Endodermal cell (in vitro differentiated cells): ENCODE measurements at regions not wholly inside any gene's neighbourhood (a gene's known extent, or its start where the extent isn't known, plus 50 kb on each side); places are given as distances from the start of the nearest gene placed in this dataset.

Source experiments
- DNase-seq: peaks from one replicate; pipeline ENCODE4 v3.0.0-alpha.2; 2017
- H3K27ac ChIP-seq: 2 replicates; pipeline ENCODE4 v1.5.1; 2013; ENCODE audit warnings: mild to moderate bottlenecking, low read depth, low read length, moderate library complexity
- H3K27me3 ChIP-seq: 2 replicates; pipeline ENCODE4 v1.6.1; 2013; ENCODE audit warnings: mild to moderate bottlenecking, low read length, moderate library complexity; ENCODE audit not compliant: insufficient read depth, control insufficient read depth, poor library complexity, severe bottlenecking
- H3K36me3 ChIP-seq: 2 replicates; pipeline ENCODE4 v1.7.0; 2013; ENCODE audit warnings: mild to moderate bottlenecking, low read length, moderate library complexity; ENCODE audit not compliant: control insufficient read depth, insufficient read depth
- H3K4me1 ChIP-seq: one replicate; pipeline ENCODE4 v1.7.0; 2013; ENCODE audit warnings: low read length; ENCODE audit not compliant: control insufficient read depth, insufficient read depth
- H3K4me3 ChIP-seq: 2 replicates; pipeline ENCODE4 v1.5.1; 2013; ENCODE audit warnings: mild to moderate bottlenecking, low read length, moderate library complexity
- H3K9ac ChIP-seq: 2 replicates; pipeline ENCODE4 v1.6.1; 2013; ENCODE audit warnings: mild to moderate bottlenecking, low read length, moderate library complexity; ENCODE audit not compliant: poor library complexity, severe bottlenecking; ENCODE audit errors: extremely low read depth
- H3K9me3 ChIP-seq: 2 replicates; pipeline ENCODE4 v1.6.1; 2013; ENCODE audit warnings: mild to moderate bottlenecking, low read length, moderate library complexity; ENCODE audit not compliant: control insufficient read depth
- H3K27ac Mint-ChIP-seq: 2 replicates; pipeline ENCODE4 v1.8.0; 2020; ENCODE audit warnings: mixed read lengths
- H3K27me3 Mint-ChIP-seq: 2 replicates; pipeline ENCODE4 v1.8.0; 2021; ENCODE audit warnings: mild to moderate bottlenecking, mixed read lengths; ENCODE audit not compliant: insufficient read depth
- H3K36me3 Mint-ChIP-seq: 2 replicates; pipeline ENCODE4 v1.8.0; 2020; ENCODE audit warnings: low read depth, mixed read lengths
- H3K4me1 Mint-ChIP-seq: 2 replicates; pipeline ENCODE4 v1.8.0; 2020; ENCODE audit warnings: mixed read lengths
- H3K4me3 Mint-ChIP-seq: 2 replicates; pipeline ENCODE4 v1.8.0; 2020; ENCODE audit warnings: mild to moderate bottlenecking, moderate library complexity, mixed read lengths
- H3K9me3 Mint-ChIP-seq: 2 replicates; pipeline ENCODE4 v1.8.0; 2020; ENCODE audit warnings: mild to moderate bottlenecking, mixed read lengths
- CTCF ChIP-seq: fragments of 200-600 bp; sonication (generic); conservative IDR thresholded peaks from 2 replicates; pipeline ENCODE4 v1.5.0; 2021; ENCODE audit warnings: antibody characterized with exemption, mild to moderate bottlenecking
- WGBS, 2 experiments: methylation state at CpG; one replicate each; pipeline versions ENCODE4 v1.1.5 to v1.1.7; 2013; ENCODE audit warnings: missing lambda C conversion rate in 2 of 2, mixed read lengths in 1 of 2; ENCODE audit not compliant: insufficient coverage in 1 of 2, insufficient read length in 1 of 2; 5-methylcytosine and 5-hydroxymethylcytosine counted together

DNA sequence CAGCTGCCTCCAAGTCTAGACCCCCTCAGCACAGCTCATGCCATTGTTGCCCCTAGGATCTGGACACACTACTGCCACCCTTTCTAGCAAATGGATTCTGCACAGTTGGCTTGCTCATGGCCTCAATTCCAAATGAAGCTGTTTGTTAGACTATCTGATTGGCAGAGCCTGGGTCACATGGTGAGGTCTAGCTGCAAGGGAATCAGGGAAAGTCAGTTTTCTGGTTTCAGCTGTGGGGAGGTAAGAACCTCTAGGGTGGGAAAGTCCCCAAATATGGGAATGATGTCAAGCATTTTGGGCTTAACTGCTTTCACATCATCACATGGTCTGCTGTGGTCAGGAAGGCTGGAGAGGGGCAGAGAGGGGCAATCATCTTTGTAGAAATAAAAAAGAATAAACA, 150.4 kb upstream of the ITGA6 start:
- H3K36me3 ChIP-seq: no peaks in the 10 kb centered on the region
- DNase-seq: no peak
- no peaks in the 10 kb centered on the region for H3K4me1 Mint-ChIP-seq
- peaks cover 18% of the 10 kb centered on the region for H3K27me3 Mint-ChIP-seq
- no peak overlapping the region for H3K4me3 Mint-ChIP-seq
- H3K27me3 ChIP-seq: no peaks in the 10 kb centered on the region
- no peak overlapping the region for H3K27ac ChIP-seq
- H3K4me1 ChIP-seq: no peaks in the 10 kb centered on the region
- H3K9me3 Mint-ChIP-seq: peaks cover 11% of the 10 kb centered on the region
- peaks cover 3% of the 10 kb centered on the region for H3K36me3 Mint-ChIP-seq
- no peak for TF ChIP-seq CTCF
- H3K9ac ChIP-seq: no peak overlapping the region
- peaks cover 8% of the 10 kb centered on the region for H3K9me3 ChIP-seq
- no peak overlapping the region for H3K4me3 ChIP-seq
- no peak overlapping the region for H3K27ac Mint-ChIP-seq

DNA sequence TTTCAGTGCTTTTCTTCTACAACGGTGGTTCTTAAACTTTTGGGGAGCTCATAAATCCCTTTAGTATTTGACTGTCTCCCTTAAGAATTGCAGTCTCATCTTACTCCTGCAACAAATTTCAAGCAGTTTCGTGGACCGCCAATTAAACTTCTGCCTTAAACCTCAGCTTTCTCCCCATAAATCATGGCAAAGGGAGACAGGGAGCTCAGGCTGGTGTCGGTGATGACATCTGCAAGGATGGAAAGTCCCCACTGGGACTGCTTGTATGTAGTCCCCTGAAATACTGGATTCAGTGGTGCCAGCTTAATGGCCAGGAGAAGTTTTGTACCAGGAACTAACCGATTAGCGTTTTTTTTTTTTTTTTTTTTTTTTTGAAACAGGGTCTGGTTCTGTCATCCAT, 148.7 kb upstream of the ITGA6 start:
- Histone ChIP-seq H3K36me3 (no peaks in the 10 kb centered on the region), H3K27me3 (no peaks in the 10 kb centered on the region), H3K4me1 (no peaks in the 10 kb centered on the region), H3K9ac (no peak overlapping the region), H3K27ac (no peak overlapping the region), H3K9me3 (peaks cover 8% of the 10 kb centered on the region), H3K4me3 (no peak overlapping the region)
- peaks cover 9% of the 10 kb centered on the region for H3K9me3 Mint-ChIP-seq
- TF ChIP-seq CTCF: no peak
- peaks cover 18% of the 10 kb centered on the region for H3K27me3 Mint-ChIP-seq
- 85 to 94% methylated on average over 6 of the region's 6 CpGs for WGBS, 2 experiments
- H3K36me3 Mint-ChIP-seq: peaks cover 3% of the 10 kb centered on the region
- no peak for DNase-seq
- no peak overlapping the region for H3K27ac Mint-ChIP-seq
- peaks cover 4% of the 10 kb centered on the region for H3K4me1 Mint-ChIP-seq
- no peak overlapping the region for H3K4me3 Mint-ChIP-seq

DNA sequence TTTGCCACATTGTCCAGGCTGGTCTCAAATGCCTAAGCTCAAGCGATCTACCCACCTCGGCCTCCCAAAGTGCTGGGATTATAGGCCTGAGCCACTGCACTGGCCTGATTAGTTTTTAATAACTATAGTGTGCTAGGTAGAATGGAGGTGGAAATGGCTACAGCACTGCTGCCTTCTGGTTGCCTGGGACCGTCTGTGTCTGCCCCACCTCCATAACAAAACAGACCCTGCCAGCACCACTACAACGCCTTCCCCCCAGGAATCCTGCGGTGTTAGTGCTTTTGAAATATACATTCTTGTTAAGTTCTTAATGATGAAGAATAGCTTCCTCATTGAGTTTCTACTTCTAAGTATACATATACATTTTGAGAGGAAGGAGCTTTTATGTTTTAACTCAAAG, 148.2 kb upstream of the ITGA6 start:
- Mint-ChIP-seq H3K27ac (no peak overlapping the region), H3K36me3 (peaks cover 3% of the 10 kb centered on the region), H3K4me3 (no peak overlapping the region), H3K27me3 (peaks cover 18% of the 10 kb centered on the region), H3K9me3 (peaks cover 9% of the 10 kb centered on the region), H3K4me1 (peaks cover 6% of the 10 kb centered on the region)
- Histone ChIP-seq H3K9ac (no peak overlapping the region), H3K4me1 (no peaks in the 10 kb centered on the region), H3K36me3 (no peaks in the 10 kb centered on the region), H3K27ac (no peak overlapping the region), H3K27me3 (no peaks in the 10 kb centered on the region), H3K4me3 (no peak overlapping the region), H3K9me3 (peaks cover 8% of the 10 kb centered on the region)
- no peak for DNase-seq
- no peak for TF ChIP-seq CTCF
- 85 to 100% methylated on average over 2 to 4 of the region's 5 CpGs for WGBS, 2 experiments
